Vagina (tissue), 2 donors: ENCODE measurements at regions not wholly inside any gene's neighbourhood (a gene's known extent, or its start where the extent isn't known, plus 50 kb on each side); places are given as distances from the start of the nearest gene placed in this dataset.

Experiments
- DNase-seq, 2 donors: peaks; one replicate each; pipeline ENCODE4 v3.0.0-alpha.2; 2017; ENCODE audit errors: extremely low spot score in 2 of 2
- H3K27ac ChIP-seq: fragments of 200-600 bp; sonication (generic); one replicate; pipeline ENCODE4 v1.5.1; 2019
- H3K27me3 ChIP-seq: fragments of 200-600 bp; sonication (generic); one replicate; pipeline ENCODE4 v1.5.1; 2019
- H3K36me3 ChIP-seq, 2 donors: fragments of 200-600 bp; sonication (generic); one replicate each; pipeline ENCODE4 v1.5.1; 2017 to 2019
- H3K4me1 ChIP-seq: fragments of 200-600 bp; sonication (generic); one replicate; pipeline ENCODE4 v1.5.1; 2019
- H3K4me3 ChIP-seq, 2 donors: fragments of 200-600 bp; sonication (generic); 1 replicate in 1 of 2; 2 replicates in 1 of 2; pipeline ENCODE4 v1.5.1; 2016 to 2019
- H3K9me3 ChIP-seq: fragments of 200-600 bp; sonication (generic); one replicate; pipeline ENCODE4 v1.5.1; 2019
- POLR2A ChIP-seq, 2 donors: fragments of 450-650 bp; IDR thresholded peaks; one replicate each; pipeline ENCODE4 v1.6.1; 2017; ENCODE audit warnings: antibody characterized with exemption in 2 of 2, mild to moderate bottlenecking in 2 of 2, moderate library complexity in 2 of 2
- POLR2AphosphoS5 ChIP-seq, 2 donors: sonication (generic); formaldehyde crosslinking; IDR thresholded peaks; one replicate each; pipeline ENCODE4 v1.9.0; 2017; ENCODE audit warnings: antibody characterized with exemption in 2 of 2, mild to moderate bottlenecking in 2 of 2, low read depth in 1 of 2; ENCODE audit not compliant: insufficient read depth in 1 of 2
- intact Hi-C: fragments of 100-400 bp; cut with DNase I; formaldehyde crosslinking; loops from one replicate; pipeline ENCODE4 v1.15.1; 2023
- TF ChIP-seq, protein P1 (sequence below), 3 experiments: fragments of 450-650 bp in 2 of 3; fragments of 200-600 bp in 1 of 3; sonication (generic) in 1 of 3; IDR thresholded peaks; one replicate each; pipeline ENCODE4 v1.5.1; 2017 to 2019; ENCODE audit warnings: antibody characterized with exemption in 3 of 3, mild to moderate bottlenecking in 2 of 3, moderate library complexity in 2 of 3

DNA sequence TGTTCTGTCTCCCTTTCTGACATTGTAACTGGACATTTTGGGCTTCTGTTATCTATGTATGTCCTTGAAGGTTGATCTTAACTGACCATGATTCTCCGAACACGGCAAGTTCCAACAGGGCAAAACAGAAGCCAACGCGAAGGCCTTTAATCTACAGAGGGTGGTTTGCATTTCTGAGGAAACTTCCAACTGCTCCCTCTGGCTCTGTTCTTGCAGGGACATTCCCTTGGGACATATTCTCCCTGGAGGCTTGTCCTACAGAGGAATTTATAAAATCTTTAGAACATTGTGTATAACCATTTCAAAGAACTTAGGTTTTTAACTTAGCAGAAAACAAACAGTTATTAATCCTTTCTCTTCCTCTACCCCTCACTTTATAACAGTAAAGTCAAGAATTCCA is 189.0 kb upstream of the CDYL start:
- H3K36me3 ChIP-seq = no peaks in the 10 kb centered on the region
- no peak overlapping the region for H3K4me3 ChIP-seq
- no peaks in the 10 kb centered on the region for H3K27me3 ChIP-seq
- no peak for DNase-seq
- TF ChIP-seq POLR2A (IDR thresholded peaks at IDR 0.05) (no peak), POLR2AphosphoS5 (IDR thresholded peaks at IDR 0.05; ENCODE audit: insufficient read depth in 1 of 2, low read depth in 1 of 2) (no peak)
- TF ChIP-seq, protein P1, sequence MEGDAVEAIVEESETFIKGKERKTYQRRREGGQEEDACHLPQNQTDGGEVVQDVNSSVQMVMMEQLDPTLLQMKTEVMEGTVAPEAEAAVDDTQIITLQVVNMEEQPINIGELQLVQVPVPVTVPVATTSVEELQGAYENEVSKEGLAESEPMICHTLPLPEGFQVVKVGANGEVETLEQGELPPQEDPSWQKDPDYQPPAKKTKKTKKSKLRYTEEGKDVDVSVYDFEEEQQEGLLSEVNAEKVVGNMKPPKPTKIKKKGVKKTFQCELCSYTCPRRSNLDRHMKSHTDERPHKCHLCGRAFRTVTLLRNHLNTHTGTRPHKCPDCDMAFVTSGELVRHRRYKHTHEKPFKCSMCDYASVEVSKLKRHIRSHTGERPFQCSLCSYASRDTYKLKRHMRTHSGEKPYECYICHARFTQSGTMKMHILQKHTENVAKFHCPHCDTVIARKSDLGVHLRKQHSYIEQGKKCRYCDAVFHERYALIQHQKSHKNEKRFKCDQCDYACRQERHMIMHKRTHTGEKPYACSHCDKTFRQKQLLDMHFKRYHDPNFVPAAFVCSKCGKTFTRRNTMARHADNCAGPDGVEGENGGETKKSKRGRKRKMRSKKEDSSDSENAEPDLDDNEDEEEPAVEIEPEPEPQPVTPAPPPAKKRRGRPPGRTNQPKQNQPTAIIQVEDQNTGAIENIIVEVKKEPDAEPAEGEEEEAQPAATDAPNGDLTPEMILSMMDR (IDR thresholded peaks at IDR 0.05) = no peak
- H3K9me3 ChIP-seq = no peaks in the 10 kb centered on the region
- no peak overlapping the region for H3K27ac ChIP-seq
- intact Hi-C loops = no loop called here
- H3K4me1 ChIP-seq = peaks cover 19% of the 10 kb centered on the region

GRCh38 chr6:4586469-4586859 is 189.7 kb upstream of the CDYL start:
- no peaks in the 10 kb centered on the region for H3K9me3 ChIP-seq
- peaks cover 27% of the 10 kb centered on the region for H3K4me1 ChIP-seq
- no peaks in the 10 kb centered on the region for H3K27me3 ChIP-seq
- no peak for DNase-seq
- H3K36me3 ChIP-seq = no peaks in the 10 kb centered on the region
- no peak overlapping the region for H3K4me3 ChIP-seq
- intact Hi-C loops = no loop called here
- no peak overlapping the region for H3K27ac ChIP-seq
- TF ChIP-seq POLR2AphosphoS5 (IDR thresholded peaks at IDR 0.05; ENCODE audit: insufficient read depth in 1 of 2, low read depth in 1 of 2) (no peak), POLR2A (IDR thresholded peaks at IDR 0.05) (no peak)
- TF ChIP-seq, protein P1 (IDR thresholded peaks at IDR 0.05) = no peak

DNA sequence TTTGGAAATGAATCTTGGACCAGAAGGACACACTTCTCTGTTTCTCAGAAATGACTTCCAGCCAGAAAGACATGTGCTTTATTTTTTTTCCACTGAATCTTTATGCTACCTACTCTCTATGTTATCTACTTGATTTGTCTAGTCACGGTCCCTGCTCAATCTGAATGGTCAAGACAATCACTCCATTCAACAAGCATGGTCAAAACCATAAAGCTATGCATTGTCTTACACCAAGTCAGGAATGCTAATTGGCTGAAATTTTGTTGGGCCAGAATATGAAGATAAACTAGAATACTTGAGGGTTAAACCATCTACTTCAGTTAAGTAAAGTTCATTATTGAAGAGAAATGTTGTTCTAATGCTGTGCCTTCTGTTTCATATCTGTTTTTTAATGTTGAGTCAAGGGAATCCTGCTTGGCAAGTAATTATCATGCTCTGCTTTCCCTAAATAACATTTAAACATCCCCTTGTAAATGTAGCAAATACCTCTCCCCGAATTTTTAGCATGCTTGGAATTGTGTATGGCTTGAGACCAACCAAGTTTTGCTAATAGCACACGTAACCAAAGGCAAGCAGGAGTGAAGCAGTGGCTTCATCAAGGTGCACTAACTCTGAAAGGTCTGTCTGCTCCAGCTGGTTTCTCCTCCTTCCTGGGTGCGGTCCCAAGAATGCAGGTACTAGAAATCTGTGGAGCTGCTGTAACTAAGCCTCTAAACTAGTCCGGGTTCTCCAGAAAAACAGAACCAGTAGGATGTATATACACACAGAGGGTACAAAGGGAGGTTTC is 190.3 kb upstream of the CDYL start:
- TF ChIP-seq POLR2AphosphoS5 (IDR thresholded peaks at IDR 0.05; ENCODE audit: insufficient read depth in 1 of 2, low read depth in 1 of 2) (no peak), POLR2A (IDR thresholded peaks at IDR 0.05) (no peak)
- TF ChIP-seq, protein P1 (IDR thresholded peaks at IDR 0.05) = no peak
- Histone ChIP-seq H3K4me1 (peaks cover 28% of the 10 kb centered on the region), H3K4me3 (no peak overlapping the region), H3K9me3 (no peaks in the 10 kb centered on the region), H3K27ac (no peak overlapping the region), H3K27me3 (no peaks in the 10 kb centered on the region), H3K36me3 (no peaks in the 10 kb centered on the region)
- DNase-seq = no peak
- intact Hi-C loops = no loop called here

GRCh38 chr6:4584801-4585200 is 191.4 kb upstream of the CDYL start:
- Histone ChIP-seq H3K9me3 (no peaks in the 10 kb centered on the region), H3K4me1 (peaks cover 28% of the 10 kb centered on the region), H3K36me3 (no peaks in the 10 kb centered on the region), H3K4me3 (no peak overlapping the region), H3K27me3 (no peaks in the 10 kb centered on the region), H3K27ac (no peak overlapping the region)
- DNase-seq = no peak
- no peak for TF ChIP-seq POLR2A (IDR thresholded peaks at IDR 0.05)
- TF ChIP-seq, protein P1 (IDR thresholded peaks at IDR 0.05) = no peak
- no peak for TF ChIP-seq POLR2AphosphoS5 (IDR thresholded peaks at IDR 0.05; ENCODE audit: insufficient read depth in 1 of 2, low read depth in 1 of 2)
- intact Hi-C loops = no loop called here
